ENCODE measurements at regions not wholly inside any gene's neighbourhood (a gene's known extent, or its start where the extent isn't known, plus 50 kb on each side); places are given as distances from the start of the nearest gene placed in this dataset.

DNA sequence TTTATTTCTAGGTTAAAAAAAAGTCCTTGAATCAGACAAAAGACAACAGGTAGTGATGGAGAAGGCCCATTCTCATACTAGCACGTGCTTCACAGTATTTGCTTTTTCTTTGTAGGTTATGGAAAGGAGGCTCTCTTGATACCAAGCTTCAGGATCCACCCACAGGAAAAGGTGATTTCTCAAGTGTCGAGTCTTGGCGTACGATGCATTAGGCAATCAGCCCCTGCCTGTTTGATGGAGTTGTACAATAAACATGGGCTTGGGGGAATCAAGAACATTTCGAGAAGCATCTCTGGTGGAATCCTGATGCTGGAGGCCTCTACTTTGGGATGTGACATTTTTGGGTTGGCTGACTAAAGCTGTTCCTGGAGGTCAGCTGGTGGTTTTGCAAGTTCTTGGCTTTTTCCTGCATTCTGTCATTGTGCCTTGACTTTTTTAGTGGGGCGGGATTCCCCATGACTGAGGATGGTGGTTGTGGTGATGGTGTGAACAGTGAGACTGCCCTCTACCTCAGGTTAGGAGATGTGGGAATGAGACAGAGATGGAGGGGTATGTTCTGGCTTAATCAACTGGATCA lies 231.5 kb upstream of the SPRED2 start:
- peak; percentile 14 for DNase-seq

DNA sequence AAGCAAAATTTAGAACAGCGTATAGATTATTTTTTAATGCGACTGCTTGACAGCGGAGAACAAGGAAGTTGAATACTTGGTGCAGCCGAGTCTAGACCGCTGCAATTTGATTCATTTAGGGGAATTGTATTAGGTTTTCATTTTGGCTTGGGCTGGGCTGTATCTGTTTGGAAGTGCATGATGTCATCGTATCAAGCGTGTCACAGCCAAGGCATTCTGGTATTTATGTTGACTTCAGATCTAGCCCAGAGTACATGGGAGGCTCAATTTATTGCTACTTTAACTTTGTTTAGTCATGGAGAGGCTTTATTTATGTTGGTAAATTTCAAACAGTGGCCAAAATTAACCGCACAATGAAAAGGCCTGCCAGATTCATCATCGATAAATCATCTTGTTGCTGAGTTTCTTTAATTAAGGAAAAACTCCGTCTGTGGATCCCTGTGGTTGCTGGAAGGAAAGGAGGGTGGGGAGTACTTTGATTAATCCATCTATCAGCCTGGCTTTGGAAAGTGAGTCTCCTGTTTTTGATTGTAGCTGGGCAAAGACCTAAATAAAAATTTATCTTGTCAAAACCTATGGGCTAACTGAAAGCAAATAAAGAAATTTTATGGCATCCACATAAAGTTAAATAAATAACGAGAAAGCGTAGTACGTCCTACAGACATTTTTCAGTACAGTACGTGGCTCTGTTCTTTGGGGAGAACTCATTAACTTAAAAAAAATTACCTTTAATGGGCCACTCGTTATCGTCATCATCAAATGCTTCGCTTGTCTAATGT lies 230.4 kb upstream of the SPRED2 start:
- no peak for DNase-seq

DNA sequence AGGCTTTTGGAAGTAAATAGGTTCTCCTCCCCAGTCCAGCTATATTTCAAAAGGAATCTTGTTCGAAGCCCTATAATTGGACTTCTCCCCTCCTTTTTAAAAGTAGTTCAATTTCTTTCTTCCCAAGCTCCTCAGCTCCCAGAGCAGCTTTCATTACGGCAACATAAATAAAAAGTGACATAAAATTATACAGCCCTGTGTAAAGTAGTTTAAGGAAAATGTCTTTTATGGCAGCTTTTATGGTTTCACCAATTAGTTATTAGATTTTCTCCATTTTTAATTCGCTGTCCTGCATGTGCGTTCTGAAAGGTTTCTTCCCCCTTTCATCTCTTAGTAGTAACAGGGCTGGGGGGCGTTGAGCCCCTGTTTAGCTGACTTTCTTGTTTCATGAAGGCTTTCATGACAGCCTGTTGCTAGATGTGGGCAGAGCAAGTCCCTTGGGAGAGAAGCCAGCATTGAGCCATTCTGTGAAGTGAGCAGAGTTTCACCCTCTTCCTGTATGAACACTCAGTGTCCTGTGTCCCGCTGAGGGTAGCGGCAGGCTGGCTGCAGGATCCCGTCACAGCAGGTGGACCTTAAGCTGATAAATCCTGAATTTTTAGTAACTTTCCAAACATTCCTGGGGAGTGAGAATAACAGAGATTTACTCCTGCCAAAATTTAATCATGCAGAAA lies 229.7 kb upstream of the SPRED2 start:
- no peak for DNase-seq

DNA sequence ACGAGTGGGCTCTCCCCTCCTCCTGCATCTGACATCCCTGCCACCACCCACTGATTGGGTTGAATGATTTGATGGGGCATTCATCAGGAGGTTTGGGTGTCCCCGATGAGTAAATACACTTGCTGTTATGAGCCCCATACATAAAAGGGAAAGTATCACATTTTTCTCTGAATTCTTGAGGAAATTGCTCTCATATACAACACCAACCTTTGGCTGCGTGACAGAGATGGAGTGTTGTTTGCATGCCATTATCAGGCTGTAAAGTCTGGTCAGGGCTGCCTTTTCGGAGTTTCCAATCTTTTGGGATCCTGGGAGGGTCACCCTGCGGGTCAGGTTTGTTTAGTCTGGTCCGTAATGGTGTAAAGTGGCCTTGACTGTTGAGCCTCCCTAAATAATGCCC lies 227.9 kb upstream of the SPRED2 start:
- DNase-seq = no peak

DNA sequence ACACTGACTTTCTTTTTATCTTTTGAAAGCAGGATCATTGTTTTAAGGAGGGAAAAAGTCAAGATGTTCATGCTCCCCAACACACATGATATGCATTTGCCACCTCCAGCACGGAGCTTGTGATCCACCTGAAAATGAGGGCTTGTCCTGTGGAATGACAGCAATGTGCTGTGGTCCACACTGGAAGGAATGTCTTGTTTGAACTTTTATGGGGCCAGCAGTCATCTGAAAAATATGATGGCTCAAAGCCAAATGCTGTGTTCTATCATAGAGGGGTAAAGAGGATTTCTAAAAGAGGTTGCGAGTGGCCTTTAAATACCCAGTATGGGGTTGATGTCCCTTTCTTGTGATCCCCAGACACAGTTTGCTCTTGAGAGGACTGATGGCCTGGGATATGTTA lies 226.5 kb upstream of the SPRED2 start:
- DNase-seq = no peak

DNA sequence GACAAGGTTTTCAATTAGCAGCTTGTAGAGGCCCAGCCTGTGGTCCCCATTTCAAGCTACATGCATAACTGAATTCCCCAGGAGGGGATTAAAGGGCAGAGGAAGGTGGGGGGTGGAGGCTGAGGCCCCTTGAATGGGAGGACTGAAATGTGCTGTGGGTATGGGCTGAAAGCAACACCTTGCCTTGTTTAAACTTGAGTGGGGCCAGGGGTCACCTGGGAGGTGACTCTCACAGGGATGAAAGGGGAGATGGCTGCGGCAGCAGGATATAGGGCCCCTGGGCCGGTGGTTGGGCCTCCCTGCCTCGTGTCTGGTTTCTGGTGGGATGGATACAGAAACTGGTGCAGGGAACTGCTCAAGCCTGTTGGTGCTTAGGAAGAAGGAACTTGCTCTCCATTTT lies 225.9 kb upstream of the SPRED2 start:
- DNase-seq = no peak

DNA sequence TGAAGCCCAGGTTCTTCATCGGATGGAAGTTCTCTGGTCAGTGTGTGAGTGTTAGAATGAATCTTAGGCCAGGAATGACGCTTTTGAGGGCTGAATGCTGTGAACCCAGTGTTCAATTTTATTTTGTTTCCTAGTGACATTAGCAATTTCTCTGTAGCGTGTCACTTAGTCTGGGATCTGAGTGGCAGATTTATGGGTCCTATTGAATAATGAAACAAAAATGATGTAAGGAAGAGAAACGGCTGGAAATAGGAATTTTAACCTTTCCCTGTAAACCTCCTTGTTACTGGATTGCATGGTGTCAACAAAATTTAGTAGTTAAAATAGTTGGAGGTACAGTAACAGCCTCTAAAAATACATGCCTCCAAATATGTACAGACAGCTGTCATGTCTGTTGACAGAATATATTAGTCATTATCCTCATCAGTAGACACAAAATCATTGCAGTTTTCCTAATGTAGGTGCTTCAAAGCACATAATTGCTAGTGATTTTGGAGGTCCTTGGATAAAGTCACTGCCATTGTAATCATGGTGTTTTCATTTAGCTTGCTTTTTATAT lies 223.8 kb upstream of the SPRED2 start:
- no peak for DNase-seq

DNA sequence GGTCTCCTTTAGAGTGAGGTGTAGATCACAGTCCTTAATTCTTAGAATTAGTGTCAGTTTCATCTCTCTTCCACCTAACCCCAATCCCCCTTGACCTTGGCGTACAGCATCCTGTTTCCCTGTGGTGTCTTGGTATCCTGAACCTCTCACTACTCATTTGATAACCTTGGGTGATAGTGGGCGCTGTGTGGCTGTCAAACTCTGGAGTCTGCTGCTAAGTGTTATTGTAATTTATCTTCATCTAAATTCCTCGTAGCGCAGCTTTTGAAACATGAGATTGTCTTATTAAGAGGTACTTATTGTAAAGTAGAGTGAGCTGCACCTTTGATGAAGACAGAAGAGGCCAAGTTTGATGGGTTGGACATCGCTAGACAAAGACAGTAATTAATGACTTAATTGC lies 222.6 kb upstream of the SPRED2 start:
- no peak for DNase-seq

DNA sequence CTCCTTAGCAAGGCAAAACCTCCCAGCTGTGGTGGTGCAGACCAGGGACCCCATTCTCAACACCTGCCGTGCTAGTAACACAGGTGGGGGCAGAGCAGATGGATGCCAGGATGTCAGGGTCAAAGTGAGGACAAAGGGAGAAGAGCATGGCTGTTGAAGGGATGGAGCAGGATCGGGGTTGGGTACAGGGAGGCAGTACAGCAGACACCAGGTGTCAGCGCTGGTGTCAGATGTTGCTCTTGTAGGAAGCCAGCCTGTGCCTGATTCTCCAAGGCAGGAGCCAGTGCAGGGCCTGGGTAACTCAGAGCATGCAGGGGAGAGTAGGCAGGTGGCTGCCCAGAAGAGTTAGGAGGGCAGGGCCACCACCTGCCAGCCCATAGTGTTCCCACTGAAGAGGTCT lies 222.1 kb upstream of the SPRED2 start:
- no peak for DNase-seq

DNA sequence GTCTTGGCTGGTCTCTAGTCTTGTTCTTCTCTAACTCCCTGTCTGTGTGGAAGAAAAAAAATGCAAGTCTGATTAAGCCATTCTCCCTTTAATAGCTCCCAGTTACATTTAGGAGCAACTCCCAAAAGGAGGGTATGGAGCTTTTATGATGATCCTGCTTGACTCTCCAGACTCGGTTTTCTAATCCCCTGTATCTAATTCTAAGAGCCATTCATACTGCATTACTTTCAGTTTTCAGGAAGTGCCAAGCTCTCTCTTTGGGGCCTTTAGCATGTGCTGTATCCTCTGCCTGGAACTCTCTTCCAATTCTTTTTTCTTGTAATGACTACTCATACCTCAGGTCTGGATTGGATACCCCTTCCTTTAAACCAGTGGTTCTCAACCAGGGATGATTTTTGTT lies 219.7 kb upstream of the SPRED2 start:
- no peak for DNase-seq

DNA sequence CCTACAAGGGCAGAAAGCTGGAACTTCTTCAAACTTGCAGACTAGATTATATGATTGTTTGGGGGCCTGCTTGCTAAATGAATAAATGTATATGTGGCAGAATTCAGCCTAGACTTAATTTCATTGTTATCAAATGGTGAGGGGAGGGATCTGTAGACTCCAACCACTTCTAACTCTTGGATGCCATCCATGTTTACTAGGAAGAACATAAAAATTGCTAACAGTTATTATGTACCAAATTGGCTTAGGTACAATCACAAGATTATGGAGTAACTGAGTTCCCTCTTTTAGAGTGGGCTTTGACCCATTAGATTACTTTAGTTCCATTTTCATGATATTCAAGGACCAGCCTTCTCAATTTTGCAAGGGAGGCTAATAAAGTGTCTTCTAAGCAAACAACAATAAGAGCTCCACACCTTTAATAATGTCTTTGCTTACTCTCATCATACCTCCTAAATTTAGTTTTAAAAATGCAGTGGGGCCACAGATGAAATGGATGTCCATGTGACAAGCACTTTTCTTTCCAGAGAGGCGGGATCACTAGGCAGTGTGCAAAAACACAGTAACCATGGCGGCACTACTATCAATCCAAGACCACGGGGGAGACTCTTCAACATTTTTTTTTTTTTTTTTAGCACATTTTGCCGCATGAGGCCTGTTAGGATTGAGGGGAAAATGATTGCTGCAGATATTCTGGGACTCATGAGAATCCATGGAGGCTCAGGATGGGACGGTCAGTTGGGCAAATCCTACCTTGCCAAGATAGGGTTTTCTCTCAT lies 217.6 kb upstream of the SPRED2 start:
- no peak for DNase-seq

DNA sequence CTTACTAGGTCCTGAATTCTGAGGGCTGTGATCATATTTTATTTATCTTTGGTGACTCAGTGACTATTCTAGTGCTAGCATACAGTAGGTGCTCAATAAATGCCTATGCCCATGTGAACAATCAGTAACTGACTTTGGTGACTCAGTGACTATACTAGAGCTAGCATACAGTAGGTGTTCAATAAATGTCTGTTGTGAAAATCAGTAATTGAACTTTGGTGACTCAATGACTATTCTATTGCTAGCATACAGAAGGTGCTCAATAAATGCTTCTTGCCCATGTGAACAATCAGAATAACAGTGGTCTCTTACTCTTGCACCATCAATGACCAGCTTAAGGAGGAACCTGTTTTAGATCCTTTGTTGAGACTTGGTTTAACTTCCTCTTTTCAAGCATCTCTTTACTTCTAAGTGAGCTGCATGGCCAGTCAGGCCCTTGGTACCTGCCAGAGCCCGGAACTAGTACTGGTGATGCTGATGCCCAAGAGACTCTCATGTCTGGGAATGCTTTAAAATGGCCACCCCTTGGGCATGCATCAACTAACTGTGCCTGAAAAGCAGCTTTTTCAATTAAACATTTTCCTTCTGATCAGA lies 214.9 kb upstream of the SPRED2 start:
- DNase-seq = no peak

DNA sequence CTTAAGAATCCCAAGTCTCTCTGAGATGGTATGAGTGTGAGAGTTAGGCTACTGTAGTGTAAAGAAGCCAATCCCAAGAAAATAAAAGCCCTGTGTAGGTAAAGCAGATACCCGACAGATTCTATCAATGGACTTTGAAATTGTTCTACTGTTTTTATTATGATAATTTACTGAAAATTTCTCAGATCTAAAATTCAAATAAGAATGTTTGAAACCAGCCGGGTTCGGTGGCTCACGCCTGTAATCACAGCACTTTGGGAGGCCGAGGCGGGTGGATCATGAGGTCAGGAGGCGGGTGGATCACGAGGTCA lies 208.3 kb upstream of the SPRED2 start:
- DNase-seq = no peak

DNA sequence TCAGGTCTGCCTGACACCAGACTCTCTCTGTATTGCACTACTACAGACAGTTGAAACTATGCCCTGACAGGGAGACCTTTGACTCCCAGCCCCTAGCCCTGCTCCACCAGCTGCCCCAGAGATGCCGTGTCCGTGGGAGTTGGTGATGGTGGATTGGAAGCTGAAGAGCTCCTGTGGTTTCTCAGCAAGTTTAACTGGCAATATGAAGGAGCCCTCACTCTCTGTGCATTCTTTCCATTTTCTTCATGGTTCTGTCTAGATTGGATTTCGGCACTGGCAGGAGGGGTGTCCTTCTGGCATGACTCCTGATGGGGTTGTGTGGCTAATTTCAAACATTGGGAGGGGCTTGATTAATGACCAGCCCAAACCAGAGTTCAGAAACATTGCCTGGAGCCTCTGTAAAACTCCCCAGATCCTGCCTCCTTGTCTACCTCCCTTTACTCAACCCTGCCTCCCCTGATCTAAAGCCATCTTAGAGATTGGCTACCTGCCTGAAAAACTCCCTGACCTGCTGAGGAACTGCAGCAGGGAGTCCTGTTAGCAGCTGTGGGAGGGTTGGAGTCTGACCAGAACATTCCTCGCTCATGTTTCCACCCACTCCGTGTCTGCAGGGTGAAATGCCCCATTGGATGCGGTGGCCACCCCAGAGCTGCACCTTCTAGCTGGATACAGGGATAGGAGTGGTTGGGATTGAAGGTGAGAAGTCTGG lies 206.9 kb upstream of the SPRED2 start:
- no peak for DNase-seq

DNA sequence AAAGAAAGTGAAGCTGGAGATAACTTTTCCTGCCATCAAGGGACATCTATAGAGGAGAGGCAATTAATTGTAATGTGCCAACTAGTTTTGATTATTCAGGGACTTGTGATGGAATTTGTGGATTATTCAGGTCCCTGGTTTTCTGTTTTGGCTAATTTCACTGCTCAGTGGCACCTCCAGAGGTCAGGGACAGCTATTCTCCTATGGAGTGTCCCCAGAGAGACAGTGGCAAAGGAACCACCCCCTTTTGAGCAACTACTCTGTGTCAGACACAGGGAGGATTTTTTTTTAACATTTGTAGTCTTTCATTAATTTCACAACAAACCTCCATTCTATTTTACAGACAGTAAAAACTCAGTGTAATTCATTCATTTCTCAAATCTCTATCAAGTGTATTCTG lies 206.0 kb upstream of the SPRED2 start:
- no peak for DNase-seq

DNA sequence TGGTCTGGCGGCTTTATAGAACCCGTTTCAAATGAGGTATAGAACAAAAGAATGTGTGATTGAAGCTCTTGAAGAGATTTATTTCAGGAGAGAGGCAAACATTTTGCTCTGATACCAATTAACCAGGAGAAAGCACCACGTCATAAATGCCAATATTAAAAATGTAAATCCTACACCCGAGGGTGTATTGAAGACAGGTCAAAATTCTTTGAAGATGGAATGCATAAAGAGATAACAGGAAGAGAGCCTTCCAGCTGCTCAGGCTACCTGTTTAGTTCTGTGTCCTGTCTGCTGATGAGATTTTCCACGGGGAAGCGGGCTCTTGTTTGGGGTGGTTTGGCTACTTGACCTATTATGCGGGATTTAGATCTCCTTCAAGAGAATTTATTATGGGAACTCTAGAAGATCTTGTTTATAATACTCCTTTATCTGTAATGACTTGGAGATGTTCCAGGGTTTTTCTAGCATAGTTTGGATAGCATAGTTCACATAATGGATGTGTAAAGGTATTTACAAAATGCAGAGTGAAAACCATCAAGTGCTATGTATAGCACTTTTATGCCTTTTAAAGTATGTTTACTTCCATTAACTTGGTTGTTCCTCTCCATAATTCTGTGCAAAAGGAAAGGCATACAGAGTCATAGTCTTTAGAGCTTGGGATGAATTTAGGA lies 204.5 kb upstream of the SPRED2 start:
- no peak for DNase-seq

DNA sequence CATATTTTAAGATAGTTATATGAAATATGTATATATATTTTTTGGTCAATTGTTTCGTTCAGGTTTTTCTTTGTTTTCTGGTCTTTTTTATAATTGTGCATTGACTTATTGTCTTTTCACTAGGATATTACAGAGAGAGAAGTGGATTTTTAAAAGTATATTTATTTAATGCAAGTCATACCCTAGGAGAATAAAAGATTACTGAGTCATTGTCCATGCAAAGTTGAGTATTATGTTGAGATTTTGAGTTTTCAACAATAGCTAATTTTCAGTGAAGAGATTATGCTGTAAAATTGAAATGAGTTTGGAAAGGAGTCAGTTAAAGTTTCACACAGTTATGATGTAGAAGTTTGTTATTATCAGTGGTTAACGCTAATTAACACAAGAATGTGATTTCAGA lies 203.6 kb upstream of the SPRED2 start:
- DNase-seq = no peak

DNA sequence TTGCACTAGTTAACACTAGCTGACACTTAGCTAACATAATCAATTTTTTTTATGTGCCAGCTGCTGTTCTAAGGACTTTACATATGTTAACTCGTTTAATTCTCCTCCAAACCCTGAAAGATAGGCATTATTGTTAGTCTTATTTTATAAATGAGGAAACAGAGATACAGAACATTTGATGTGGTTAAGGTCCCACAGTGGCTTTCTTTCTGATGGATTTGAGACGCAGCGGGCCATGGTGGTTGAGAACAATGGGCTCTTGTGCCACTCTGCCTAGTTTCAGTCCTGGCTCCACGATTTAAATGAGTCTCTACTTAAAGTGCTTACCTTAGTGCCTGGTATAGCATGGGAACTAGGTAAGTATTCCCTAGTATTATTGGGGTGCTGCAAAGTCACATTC lies 201.9 kb upstream of the SPRED2 start:
- no peak for DNase-seq

DNA sequence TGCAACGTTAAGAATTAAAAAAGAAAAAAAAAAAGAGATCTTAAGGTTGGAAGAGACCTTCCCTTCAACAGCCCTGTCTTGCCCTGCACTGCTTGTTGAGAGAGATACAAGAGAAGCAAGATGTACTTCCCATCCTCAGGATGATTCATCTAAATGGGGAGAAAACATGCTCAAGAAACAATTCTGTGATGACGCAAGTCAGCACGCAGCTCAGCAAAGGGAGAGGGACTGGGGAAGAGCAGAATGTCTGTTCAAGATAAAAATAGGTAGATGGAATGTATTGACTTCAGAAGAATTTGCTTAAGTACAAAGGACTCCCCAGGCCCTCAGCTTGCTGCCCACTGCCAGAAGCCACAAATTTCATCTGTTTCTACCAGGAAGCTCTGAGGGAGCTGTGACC lies 198.2 kb upstream of the SPRED2 start:
- no peak for DNase-seq

DNA sequence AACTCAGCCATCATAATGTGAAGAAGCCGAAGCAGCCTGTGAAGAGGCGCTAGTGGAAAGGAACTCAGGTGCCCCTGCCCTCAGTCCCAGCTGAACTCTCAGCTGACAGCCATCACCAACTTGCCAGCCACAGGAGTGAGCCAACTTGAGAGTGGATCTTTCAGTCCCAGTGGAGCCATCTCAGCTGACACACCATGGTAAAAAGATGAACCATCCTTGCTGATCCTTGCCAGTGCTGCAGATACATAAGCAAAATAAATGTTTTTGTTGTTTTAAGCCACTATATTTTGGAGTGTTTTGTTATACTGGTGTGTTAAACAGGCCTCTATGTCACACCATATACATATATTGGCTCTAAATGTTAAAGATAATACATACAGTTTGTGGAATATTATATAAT lies 195.8 kb upstream of the SPRED2 start:
- DNase-seq = no peak

DNA sequence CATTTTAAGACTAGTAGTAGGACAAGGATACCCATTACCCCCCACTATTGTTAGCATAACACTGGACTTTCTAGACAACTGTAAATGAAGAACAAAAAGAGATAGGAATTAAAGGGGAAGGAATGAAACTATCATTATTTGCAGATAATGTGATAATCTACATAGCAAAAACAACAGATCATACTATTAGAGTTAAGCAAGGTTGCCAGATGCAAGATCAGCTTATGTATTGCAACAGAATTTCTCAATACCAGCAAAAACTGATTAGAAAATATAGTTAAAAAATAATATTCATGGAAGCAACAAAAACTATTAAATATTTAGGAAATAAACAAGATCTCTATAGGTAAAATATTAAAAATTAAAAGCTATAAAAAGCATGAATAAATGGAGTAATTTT lies 194.4 kb upstream of the SPRED2 start:
- no peak for DNase-seq

DNA sequence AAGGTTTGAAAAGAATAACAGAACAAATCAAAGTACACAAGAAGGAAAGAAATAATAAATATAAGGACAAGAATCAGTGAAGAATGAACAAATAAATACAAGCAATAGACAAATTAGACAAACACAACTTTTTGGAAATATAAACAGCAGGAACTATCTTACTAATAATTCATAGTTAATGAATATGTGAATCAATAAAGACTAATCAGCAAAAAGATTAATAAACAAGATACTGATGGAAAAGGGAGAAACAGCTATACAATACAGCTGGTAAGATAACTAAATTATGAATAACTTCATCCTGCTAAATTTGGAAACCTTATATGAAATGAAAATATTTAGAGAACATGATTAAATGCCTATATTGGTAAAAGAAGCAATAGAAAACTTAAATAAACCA lies 193.6 kb upstream of the SPRED2 start:
- no peak for DNase-seq
